HG03066 (cell line): ENCODE measurements at regions not wholly inside any gene's neighbourhood (a gene's known extent, or its start where the extent isn't known, plus 50 kb on each side); places are given as distances from the start of the nearest gene placed in this dataset.
"Not testable (repeated sequence)": the region's sequence is repeated elsewhere in the genome, so short reads cannot be mapped to it uniquely, and the experiment has no call there.

Experiments
- ATAC-seq: cut with Tn5 transposase; IDR thresholded peaks from one replicate; pipeline ENCODE4 v1.9.1; 2021; ENCODE audit warnings: low read depth; ENCODE audit not compliant: unreplicated experiment

GRCh38 chr4:36587909-36588472, 306.6 kb downstream of the DTHD1 start:
- ATAC-seq, result no peak

- ATAC-seq, result no peak
These were observed 308.9 kb downstream of the DTHD1 start for GRCh38 chr4:36590343-36590742.

- no peak for ATAC-seq
These were observed 320.6 kb downstream of the DTHD1 start for GRCh38 chr4:36601864-36602495.

- ATAC-seq, result no peak
These were observed 328.2 kb downstream of the DTHD1 start for GRCh38 chr4:36609661-36610060.

GRCh38 chr4:36610628-36611027, 329.2 kb downstream of the DTHD1 start:
- ATAC-seq, result no peak

GRCh38 chr4:36613142-36613541, 331.7 kb downstream of the DTHD1 start:
- ATAC-seq, result not testable (repeated sequence)

GRCh38 chr4:36614011-36614410, 332.6 kb downstream of the DTHD1 start:
- ATAC-seq, result no peak

- ATAC-seq, result no peak
These were observed 336.7 kb downstream of the DTHD1 start for GRCh38 chr4:36618102-36618501.

- ATAC-seq, result no peak
These were observed 342.6 kb downstream of the DTHD1 start for GRCh38 chr4:36624030-36624429.

- no peak for ATAC-seq
These were observed 356.9 kb downstream of the DTHD1 start for GRCh38 chr4:36638273-36638811.

GRCh38 chr4:36640876-36641275, 359.5 kb downstream of the DTHD1 start:
- no peak for ATAC-seq

GRCh38 chr4:36651253-36651652, 369.8 kb downstream of the DTHD1 start:
- ATAC-seq, result peak; percentile 96

- ATAC-seq, result no peak
These were observed 371.4 kb downstream of the DTHD1 start for GRCh38 chr4:36652857-36653256.

GRCh38 chr4:36665985-36666527, 384.6 kb downstream of the DTHD1 start:
- ATAC-seq, result no peak

GRCh38 chr4:36675436-36675835, 394.0 kb downstream of the DTHD1 start:
- ATAC-seq, result no peak

- ATAC-seq, result no peak
These were observed 395.0 kb downstream of the DTHD1 start for GRCh38 chr4:36676139-36677050.

- ATAC-seq, result no peak
These were observed 395.7 kb downstream of the DTHD1 start for GRCh38 chr4:36677112-36677511.

- no peak for ATAC-seq
These were observed 396.5 kb downstream of the DTHD1 start for GRCh38 chr4:36677874-36678273.

- no peak for ATAC-seq
These were observed 406.3 kb downstream of the DTHD1 start for GRCh38 chr4:36687681-36688080.

GRCh38 chr4:36692586-36692985, 411.2 kb downstream of the DTHD1 start:
- no peak for ATAC-seq

- no peak for ATAC-seq
These were observed 420.8 kb downstream of the DTHD1 start for GRCh38 chr4:36702245-36702644.
